GM23248 (cell line): ENCODE measurements at regions not wholly inside any gene's neighbourhood (a gene's known extent, or its start where the extent isn't known, plus 50 kb on each side); places are given as distances from the start of the nearest gene placed in this dataset.
"Not testable (repeated sequence)": the region's sequence is repeated elsewhere in the genome, so short reads cannot be mapped to it uniquely, and the experiment has no call there.

Experiments used
- DNase-seq: peaks from one replicate; pipeline ENCODE4 v3.0.0-alpha.2; 2015
- H2AFZ ChIP-seq: fragments of 200-600 bp; sonication (generic); 2 replicates; pipeline ENCODE4 v1.6.1; 2016; ENCODE audit warnings: antibody characterized with exemption
- H3F3A ChIP-seq: fragments of 200-600 bp; sonication (generic); 2 replicates; pipeline ENCODE4 v1.6.1; 2016; ENCODE audit warnings: mild to moderate bottlenecking, antibody characterized with exemption, mixed run types; ENCODE audit not compliant: insufficient read depth
- H3K27ac ChIP-seq: fragments of 200-600 bp; sonication (generic); 2 replicates; pipeline ENCODE4 v1.5.1; 2016; ENCODE audit warnings: mild to moderate bottlenecking
- H3K27me3 ChIP-seq: fragments of 200-600 bp; sonication (generic); replicated peaks from 2 replicates; pipeline ENCODE4 v1.6.1; 2016; ENCODE audit warnings: mild to moderate bottlenecking; ENCODE audit not compliant: insufficient read depth
- H3K36me3 ChIP-seq: fragments of 200-600 bp; sonication (generic); 2 replicates; pipeline ENCODE4 v1.6.1; 2016; ENCODE audit warnings: low read depth, mild to moderate bottlenecking
- H3K4me1 ChIP-seq: fragments of 200-600 bp; sonication (generic); 2 replicates; pipeline ENCODE4 v1.6.1; 2016; ENCODE audit warnings: mild to moderate bottlenecking; ENCODE audit not compliant: insufficient read depth
- H3K4me2 ChIP-seq: fragments of 200-600 bp; sonication (generic); one replicate; pipeline ENCODE4 v1.6.1; 2016; ENCODE audit warnings: mild to moderate bottlenecking; ENCODE audit not compliant: unreplicated experiment
- H3K4me3 ChIP-seq: fragments of 200-600 bp; sonication (generic); 2 replicates; pipeline ENCODE4 v1.5.1; 2016; ENCODE audit warnings: mild to moderate bottlenecking
- H3K79me2 ChIP-seq: fragments of 200-600 bp; sonication (generic); 2 replicates; pipeline ENCODE4 v1.6.1; 2016; ENCODE audit warnings: mild to moderate bottlenecking; ENCODE audit not compliant: insufficient read depth
- H3K9ac ChIP-seq: fragments of 200-600 bp; sonication (generic); 2 replicates; pipeline ENCODE4 v1.6.1; 2016; ENCODE audit warnings: mild to moderate bottlenecking
- H3K9me2 ChIP-seq: fragments of 200-600 bp; sonication (generic); 2 replicates; pipeline ENCODE4 v1.6.1; 2016; ENCODE audit warnings: mixed run types, mild to moderate bottlenecking, moderate library complexity; ENCODE audit not compliant: insufficient read depth
- H3K9me3 ChIP-seq: fragments of 200-600 bp; sonication (generic); one replicate; pipeline ENCODE4 v1.6.1; 2017; ENCODE audit warnings: low read depth
- H4K20me1 ChIP-seq: fragments of 200-600 bp; sonication (generic); 2 replicates; pipeline ENCODE4 v1.6.0; 2016; ENCODE audit not compliant: insufficient read depth
- EZH2 ChIP-seq: fragments of 200-600 bp; sonication (generic); IDR thresholded peaks from 2 replicates; pipeline ENCODE4 v1.6.1; 2018; ENCODE audit warnings: antibody characterized with exemption, mild to moderate bottlenecking; ENCODE audit not compliant: insufficient read depth, poor library complexity, severe bottlenecking
- EZH2phosphoT487 ChIP-seq: fragments of 200-600 bp; sonication (generic); IDR thresholded peaks from 2 replicates; pipeline ENCODE4 v1.6.1; 2018; ENCODE audit warnings: antibody characterized with exemption, moderate library complexity, mild to moderate bottlenecking, low read depth; ENCODE audit not compliant: insufficient read depth
- whole genome bisulfite sequencing, 2 experiments: methylation state at CpG; one replicate each; pipeline ENCODE4 v1.1.6; 2015 to 2017; ENCODE audit warnings: low lambda C conversion rate in 2 of 2, low coverage in 1 of 2; ENCODE audit errors: missing lambda C conversion rate in 2 of 2; 5-methylcytosine and 5-hydroxymethylcytosine counted together
- in situ Hi-C: fragments of 300-500 bp; cut with MboI; formaldehyde crosslinking; loops from 2 replicates; pipeline ENCODE4 v1.15.0; 2020

- H3K4me1 ChIP-seq = no peaks in the 10 kb centered on the region
- H3F3A ChIP-seq = no peaks in the 10 kb centered on the region
- no peaks in the 10 kb centered on the region for H3K36me3 ChIP-seq
- H3K9me3 ChIP-seq = no peaks in the 10 kb centered on the region
- no peak overlapping the region for H2AFZ ChIP-seq
- H3K9ac ChIP-seq = no peak overlapping the region
- H3K27me3 ChIP-seq = no peaks in the 10 kb centered on the region
- no peaks in the 10 kb centered on the region for H3K9me2 ChIP-seq
- H3K79me2 ChIP-seq = no peaks in the 10 kb centered on the region
- no peak overlapping the region for H3K27ac ChIP-seq
- no peak overlapping the region for H3K4me3 ChIP-seq
- in situ Hi-C loops = loop anchor here (25.0 kb wide), 3 partner anchors 1548 to 1998 kb away; no protein-coding TSS in a partner anchor
- H4K20me1 ChIP-seq = no peaks in the 10 kb centered on the region
- DNase-seq = peak; percentile 65
- WGBS, 2 experiments = 3 to 4% methylated on average over 7 of the region's 7 CpGs
- H3K4me2 ChIP-seq = no peak overlapping the region
- TF ChIP-seq EZH2 = no peak
- no peak for TF ChIP-seq EZH2phosphoT487
Measured at GRCh38 chr4:18689308-18690115, 668.0 kb upstream of the LCORL start.

DNA sequence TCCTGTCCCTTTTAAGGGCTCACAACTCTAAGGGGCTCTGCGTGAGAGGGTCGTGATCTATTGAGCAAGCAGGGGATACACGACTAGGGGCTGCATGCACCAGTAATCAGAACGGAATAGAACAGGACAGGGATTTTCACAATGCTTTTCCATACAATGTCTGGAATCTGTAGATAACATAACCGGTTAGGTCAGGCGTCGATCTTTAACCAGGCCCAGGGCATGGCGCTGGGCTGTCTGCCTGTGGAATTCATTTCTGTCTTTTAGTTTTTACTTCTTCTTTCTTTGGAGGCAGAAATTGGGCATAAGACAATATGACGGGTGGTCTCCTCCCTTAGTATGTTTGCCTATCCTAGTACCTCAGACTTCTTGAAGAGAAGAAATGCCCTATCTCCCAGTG, 666.8 kb upstream of the LCORL start:
- not testable (repeated sequence) for H3K36me3 ChIP-seq, H3K4me3 ChIP-seq, H3K27ac ChIP-seq, H2AFZ ChIP-seq, DNase-seq, H3K27me3 ChIP-seq, H3F3A ChIP-seq, H3K9me2 ChIP-seq, H3K4me2 ChIP-seq, H3K79me2 ChIP-seq, H3K9ac ChIP-seq, H3K9me3 ChIP-seq, H3K4me1 ChIP-seq, H4K20me1 ChIP-seq
- 63 to 70% methylated on average over 9 of the region's 9 CpGs for WGBS, 2 experiments
- in situ Hi-C loops = loop anchor here (25.0 kb wide), 3 partner anchors 1549 to 1999 kb away; no protein-coding TSS in a partner anchor

DNA sequence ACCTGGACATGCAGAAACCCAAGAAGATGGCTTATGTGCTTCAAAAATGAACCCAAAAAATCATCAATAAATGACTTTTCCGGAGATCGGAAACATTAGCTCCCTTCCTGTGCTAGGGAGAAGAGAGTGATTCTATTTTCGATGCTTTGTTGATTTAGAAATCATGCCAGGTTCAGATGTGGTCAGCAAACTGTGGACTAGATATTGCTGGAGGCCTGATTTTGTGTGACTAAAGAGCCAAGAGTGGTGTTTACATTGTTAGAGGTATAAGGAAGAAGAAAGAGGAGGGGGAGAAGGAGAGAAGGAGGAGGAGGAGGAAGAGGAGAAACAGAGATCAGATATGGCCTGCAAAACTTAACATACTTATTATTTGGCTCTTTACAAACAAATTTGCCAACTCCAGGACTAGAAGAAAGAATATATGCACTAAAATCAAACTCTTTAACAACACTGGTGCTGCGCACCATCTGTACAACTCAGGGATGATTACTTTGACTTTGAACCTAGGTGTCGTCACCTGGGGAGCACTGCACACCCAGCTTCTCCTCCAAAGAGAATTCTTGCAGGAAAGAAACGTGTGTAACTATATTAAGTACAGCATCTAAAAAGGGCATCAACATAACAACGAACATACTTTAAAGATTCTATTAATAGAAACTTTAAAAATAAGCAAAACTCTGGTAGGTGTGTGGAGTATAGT, 664.9 kb upstream of the LCORL start:
- no peak overlapping the region for H3K9ac ChIP-seq
- WGBS, 2 experiments = 56 to 59% methylated on average over 7 of the region's 7 CpGs
- no peak overlapping the region for H3K4me2 ChIP-seq
- no peaks in the 10 kb centered on the region for H3K36me3 ChIP-seq
- H3K27ac ChIP-seq = no peak overlapping the region
- no peaks in the 10 kb centered on the region for H3K9me2 ChIP-seq
- in situ Hi-C loops = loop anchor here (25.0 kb wide), 3 partner anchors 1551 to 2001 kb away; no protein-coding TSS in a partner anchor
- no peak overlapping the region for H2AFZ ChIP-seq
- no peak for DNase-seq
- no peaks in the 10 kb centered on the region for H3K79me2 ChIP-seq
- H3F3A ChIP-seq = no peaks in the 10 kb centered on the region
- no peak overlapping the region for H3K4me3 ChIP-seq
- no peaks in the 10 kb centered on the region for H3K27me3 ChIP-seq
- no peaks in the 10 kb centered on the region for H3K4me1 ChIP-seq
- no peak for TF ChIP-seq EZH2
- no peak for TF ChIP-seq EZH2phosphoT487
- no peaks in the 10 kb centered on the region for H3K9me3 ChIP-seq
- no peaks in the 10 kb centered on the region for H4K20me1 ChIP-seq

DNA sequence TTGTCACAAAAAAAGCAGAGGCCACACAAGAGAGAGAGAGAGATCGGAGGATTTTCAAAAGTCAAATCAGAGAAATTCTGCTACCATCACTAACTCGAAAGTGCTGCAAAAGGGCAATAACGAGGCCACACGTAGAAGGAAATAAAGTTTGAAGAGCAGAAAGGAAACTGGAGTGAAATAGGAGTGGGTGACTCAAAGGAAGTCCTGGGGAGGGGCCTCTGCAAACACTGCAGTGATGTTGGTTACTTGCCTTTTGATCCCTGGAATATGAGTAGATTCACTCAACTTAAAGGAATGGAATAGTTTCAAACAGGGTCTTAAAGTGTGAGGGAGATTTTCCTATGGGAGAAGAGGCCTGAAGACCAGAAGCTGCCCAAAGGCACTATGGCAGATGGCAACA, 663.4 kb upstream of the LCORL start:
- Histone ChIP-seq H3K27me3 (no peaks in the 10 kb centered on the region), H3K36me3 (no peaks in the 10 kb centered on the region), H3K9me2 (no peaks in the 10 kb centered on the region), H3K4me3 (no peak overlapping the region), H3K4me1 (no peaks in the 10 kb centered on the region), H3K9ac (no peak overlapping the region), H3K4me2 (no peak overlapping the region), H3K79me2 (no peaks in the 10 kb centered on the region), H3K27ac (no peak overlapping the region), H3K9me3 (no peaks in the 10 kb centered on the region), H3F3A (no peaks in the 10 kb centered on the region), H4K20me1 (no peaks in the 10 kb centered on the region), H2AFZ (no peak overlapping the region)
- in situ Hi-C loops = loop anchor here (25.0 kb wide), 3 partner anchors 1552 to 2002 kb away; no protein-coding TSS in a partner anchor
- no peak for TF ChIP-seq EZH2phosphoT487
- TF ChIP-seq EZH2 = no peak
- 59 to 70% methylated on average over 4 of the region's 4 CpGs for WGBS, 2 experiments
- DNase-seq = no peak
